Brain microvascular endothelial cell (primary cell): ENCODE measurements at regions not wholly inside any gene's neighbourhood (a gene's known extent, or its start where the extent isn't known, plus 50 kb on each side); places are given as distances from the start of the nearest gene placed in this dataset.

Source experiments
- DNase-seq: peaks from one replicate; pipeline ENCODE4 v3.0.0-alpha.2; 2020
- H3K27ac ChIP-seq: fragments of 250-450 bp; sonication (Bioruptor Pico); 2 replicates; pipeline ENCODE4 v1.5.1; 2020; ENCODE audit warnings: mild to moderate bottlenecking, moderate library complexity
- H3K27me3 ChIP-seq: fragments of 250-450 bp; sonication (Bioruptor Pico); replicated peaks from 2 replicates; pipeline ENCODE4 v1.5.1; 2020; ENCODE audit warnings: mild to moderate bottlenecking
- H3K36me3 ChIP-seq: fragments of 250-450 bp; sonication (Bioruptor Pico); replicated peaks from 2 replicates; pipeline ENCODE4 v1.5.1; 2020; ENCODE audit warnings: mild to moderate bottlenecking
- H3K4me3 ChIP-seq: 2 replicates; pipeline ENCODE4 v1.5.1; 2011; ENCODE audit warnings: low read depth, mild to moderate bottlenecking, control low read depth, low read length, moderate library complexity
- CTCF ChIP-seq: IDR thresholded peaks from 2 replicates; pipeline ENCODE4 v1.5.1; 2011; ENCODE audit warnings: low read depth, mild to moderate bottlenecking, moderate library complexity, low read length, control low read depth, inconsistent platforms; ENCODE audit errors: missing control alignments
- in situ Hi-C: cut with HindIII; loops from 2 replicates; pipeline ENCODE4 v1.10.0; 2017; ENCODE audit warnings: low sequenced_read_pairs, low pct_ligation_motif_present

- H3K4me3 ChIP-seq: no peak overlapping the region
- no peak overlapping the region for H3K27ac ChIP-seq
- in situ Hi-C loops: no loop called here
- peak; percentile 34 for DNase-seq
- no peaks in the 10 kb centered on the region for H3K27me3 ChIP-seq
- no peaks in the 10 kb centered on the region for H3K36me3 ChIP-seq
- TF ChIP-seq CTCF: no peak
Observed at GRCh38 chr2:204491528-204491927, 53.7 kb upstream of the PARD3B start.

GRCh38 chr2:204492417-204492816, 52.9 kb upstream of the PARD3B start:
- no peak for TF ChIP-seq CTCF
- no peak for DNase-seq
- Histone ChIP-seq H3K27ac (no peak overlapping the region), H3K4me3 (no peak overlapping the region), H3K27me3 (no peaks in the 10 kb centered on the region), H3K36me3 (no peaks in the 10 kb centered on the region)
- in situ Hi-C loops: no loop called here

- in situ Hi-C loops: no loop called here
- no peaks in the 10 kb centered on the region for H3K27me3 ChIP-seq
- no peaks in the 10 kb centered on the region for H3K36me3 ChIP-seq
- no peak for TF ChIP-seq CTCF
- no peak for DNase-seq
- no peak overlapping the region for H3K27ac ChIP-seq
- no peak overlapping the region for H3K4me3 ChIP-seq
Observed at GRCh38 chr2:204494681-204495080, 50.6 kb upstream of the PARD3B start.

- in situ Hi-C loops: no loop called here
- no peak for TF ChIP-seq CTCF
Observed at GRCh38 chr2:204495381-204495780, 49.9 kb upstream of the PARD3B start.

More at GRCh38 chr2:204495381-204495780, 49.9 kb upstream of the PARD3B start:
- H3K4me3 ChIP-seq: no peak overlapping the region
- H3K27ac ChIP-seq: no peak overlapping the region
- H3K27me3 ChIP-seq: no peaks in the 10 kb centered on the region
- no peaks in the 10 kb centered on the region for H3K36me3 ChIP-seq
- no peak for DNase-seq
